Panc1 (cell line): ENCODE measurements at regions not wholly inside any gene's neighbourhood (a gene's known extent, or its start where the extent isn't known, plus 50 kb on each side); places are given as distances from the start of the nearest gene placed in this dataset.

Source experiments
- POLR2AphosphoS5 ChIP-seq: IDR thresholded peaks from 2 replicates; pipeline ENCODE4 v1.6.1; 2012; ENCODE audit warnings: mild to moderate bottlenecking, low read depth, low read length, moderate library complexity
- TF ChIP-seq, protein P1 (sequence below): fragments of 450-650 bp; IDR thresholded peaks from 2 replicates; pipeline ENCODE4 v1.5.1; 2017; ENCODE audit warnings: mild to moderate bottlenecking
- TF ChIP-seq, protein P2 (sequence below), 2 experiments: IDR thresholded peaks; 2 replicates each; pipeline ENCODE4 v1.6.1; 2011 to 2012; ENCODE audit warnings: low read depth in 2 of 2, control low read depth in 1 of 2, low read length in 1 of 2, mild to moderate bottlenecking in 1 of 2, moderate library complexity in 1 of 2; ENCODE audit not compliant: insufficient read depth in 1 of 2

DNA sequence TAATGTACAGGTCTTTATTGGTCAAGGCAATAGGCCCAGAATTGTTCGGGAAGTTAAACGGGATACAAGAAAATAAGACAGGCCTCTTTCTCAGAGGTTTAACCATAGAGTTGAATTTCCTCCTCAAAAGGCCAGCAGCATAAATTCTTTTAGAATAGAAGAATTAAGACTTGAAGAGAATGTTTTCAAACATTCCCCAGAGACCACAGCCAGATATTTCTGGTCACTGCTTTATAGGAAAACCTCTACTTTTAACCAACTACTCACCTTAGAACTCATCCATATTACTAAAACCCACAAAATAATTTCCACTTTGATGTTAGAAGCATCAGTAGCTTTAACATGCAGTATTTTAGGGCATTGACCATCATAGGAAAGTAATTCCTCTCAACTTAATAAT is 317.9 kb downstream of the RAB28 start:
- TF ChIP-seq, protein P1, sequence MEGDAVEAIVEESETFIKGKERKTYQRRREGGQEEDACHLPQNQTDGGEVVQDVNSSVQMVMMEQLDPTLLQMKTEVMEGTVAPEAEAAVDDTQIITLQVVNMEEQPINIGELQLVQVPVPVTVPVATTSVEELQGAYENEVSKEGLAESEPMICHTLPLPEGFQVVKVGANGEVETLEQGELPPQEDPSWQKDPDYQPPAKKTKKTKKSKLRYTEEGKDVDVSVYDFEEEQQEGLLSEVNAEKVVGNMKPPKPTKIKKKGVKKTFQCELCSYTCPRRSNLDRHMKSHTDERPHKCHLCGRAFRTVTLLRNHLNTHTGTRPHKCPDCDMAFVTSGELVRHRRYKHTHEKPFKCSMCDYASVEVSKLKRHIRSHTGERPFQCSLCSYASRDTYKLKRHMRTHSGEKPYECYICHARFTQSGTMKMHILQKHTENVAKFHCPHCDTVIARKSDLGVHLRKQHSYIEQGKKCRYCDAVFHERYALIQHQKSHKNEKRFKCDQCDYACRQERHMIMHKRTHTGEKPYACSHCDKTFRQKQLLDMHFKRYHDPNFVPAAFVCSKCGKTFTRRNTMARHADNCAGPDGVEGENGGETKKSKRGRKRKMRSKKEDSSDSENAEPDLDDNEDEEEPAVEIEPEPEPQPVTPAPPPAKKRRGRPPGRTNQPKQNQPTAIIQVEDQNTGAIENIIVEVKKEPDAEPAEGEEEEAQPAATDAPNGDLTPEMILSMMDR = no peak
- TF ChIP-seq POLR2AphosphoS5 = no peak
- TF ChIP-seq, protein P2, sequence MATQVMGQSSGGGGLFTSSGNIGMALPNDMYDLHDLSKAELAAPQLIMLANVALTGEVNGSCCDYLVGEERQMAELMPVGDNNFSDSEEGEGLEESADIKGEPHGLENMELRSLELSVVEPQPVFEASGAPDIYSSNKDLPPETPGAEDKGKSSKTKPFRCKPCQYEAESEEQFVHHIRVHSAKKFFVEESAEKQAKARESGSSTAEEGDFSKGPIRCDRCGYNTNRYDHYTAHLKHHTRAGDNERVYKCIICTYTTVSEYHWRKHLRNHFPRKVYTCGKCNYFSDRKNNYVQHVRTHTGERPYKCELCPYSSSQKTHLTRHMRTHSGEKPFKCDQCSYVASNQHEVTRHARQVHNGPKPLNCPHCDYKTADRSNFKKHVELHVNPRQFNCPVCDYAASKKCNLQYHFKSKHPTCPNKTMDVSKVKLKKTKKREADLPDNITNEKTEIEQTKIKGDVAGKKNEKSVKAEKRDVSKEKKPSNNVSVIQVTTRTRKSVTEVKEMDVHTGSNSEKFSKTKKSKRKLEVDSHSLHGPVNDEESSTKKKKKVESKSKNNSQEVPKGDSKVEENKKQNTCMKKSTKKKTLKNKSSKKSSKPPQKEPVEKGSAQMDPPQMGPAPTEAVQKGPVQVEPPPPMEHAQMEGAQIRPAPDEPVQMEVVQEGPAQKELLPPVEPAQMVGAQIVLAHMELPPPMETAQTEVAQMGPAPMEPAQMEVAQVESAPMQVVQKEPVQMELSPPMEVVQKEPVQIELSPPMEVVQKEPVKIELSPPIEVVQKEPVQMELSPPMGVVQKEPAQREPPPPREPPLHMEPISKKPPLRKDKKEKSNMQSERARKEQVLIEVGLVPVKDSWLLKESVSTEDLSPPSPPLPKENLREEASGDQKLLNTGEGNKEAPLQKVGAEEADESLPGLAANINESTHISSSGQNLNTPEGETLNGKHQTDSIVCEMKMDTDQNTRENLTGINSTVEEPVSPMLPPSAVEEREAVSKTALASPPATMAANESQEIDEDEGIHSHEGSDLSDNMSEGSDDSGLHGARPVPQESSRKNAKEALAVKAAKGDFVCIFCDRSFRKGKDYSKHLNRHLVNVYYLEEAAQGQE (IDR thresholded peaks at IDR 0.05; ENCODE audit: insufficient read depth in 1 of 2, low read depth in 2 of 2, low read length in 1 of 2) = no peak
